Spleen (tissue), 11 donors: ENCODE measurements at regions not wholly inside any gene's neighbourhood (a gene's known extent, or its start where the extent isn't known, plus 50 kb on each side); places are given as distances from the start of the nearest gene placed in this dataset.

Experiments
- DNase-seq: peaks from one replicate; pipeline ENCODE4 v3.0.0-alpha.2; 2020
- H3K27ac ChIP-seq, 8 donors: fragments of 200-600 bp; sonication (generic) in 7 of 8; 1 replicate in 4 of 8; 2 replicates in 4 of 8; pipeline versions ENCODE4 v1.5.0 to v1.8.0; 2016 to 2021; ENCODE audit warnings: inconsistent platforms in 4 of 8, mild to moderate bottlenecking in 4 of 8, moderate library complexity in 1 of 8
- H3K27me3 ChIP-seq, 7 donors: fragments of 200-600 bp; sonication (generic) in 6 of 7; replicated peaks in 1 of 7; 1 replicate in 4 of 7; 2 replicates in 3 of 7; pipeline versions ENCODE4 v1.5.0 to v1.8.0; 2016 to 2021; ENCODE audit warnings: inconsistent platforms in 3 of 7, mild to moderate bottlenecking in 1 of 7
- H3K36me3 ChIP-seq, 6 donors: fragments of 200-600 bp; sonication (generic) in 5 of 6; 1 replicate in 4 of 6; 2 replicates in 2 of 6; pipeline versions ENCODE4 v1.5.0 to v1.8.0; 2016 to 2021; ENCODE audit warnings: inconsistent platforms in 2 of 6
- H3K4me1 ChIP-seq, 6 donors: fragments of 200-600 bp; sonication (generic) in 5 of 6; 1 replicate in 3 of 6; 2 replicates in 3 of 6; pipeline versions ENCODE4 v1.5.0 to v1.8.0; 2016 to 2021; ENCODE audit warnings: inconsistent platforms in 3 of 6
- H3K4me3 ChIP-seq, 8 donors: fragments of 200-600 bp; sonication (generic) in 7 of 8; 1 replicate in 4 of 8; 2 replicates in 4 of 8; pipeline versions ENCODE4 v1.5.0 to v1.8.0; 2016 to 2021; ENCODE audit warnings: inconsistent platforms in 4 of 8, mild to moderate bottlenecking in 4 of 8, moderate library complexity in 2 of 8
- H3K9me3 ChIP-seq, 8 donors: fragments of 200-600 bp; sonication (generic) in 7 of 8; 1 replicate in 4 of 8; 2 replicates in 4 of 8; pipeline versions ENCODE4 v1.5.0 to v1.8.0; 2016 to 2021; ENCODE audit warnings: inconsistent platforms in 4 of 8
- POLR2A ChIP-seq, 3 donors: fragments of 450-650 bp; IDR thresholded peaks; one replicate each; pipeline ENCODE4 v1.5.1; 2017; ENCODE audit warnings: antibody characterized with exemption in 3 of 3, mild to moderate bottlenecking in 1 of 3
- POLR2AphosphoS5 ChIP-seq, 3 donors: sonication (generic); formaldehyde crosslinking; IDR thresholded peaks; one replicate each; pipeline ENCODE4 v1.5.1; 2017; ENCODE audit warnings: antibody characterized with exemption in 3 of 3
- WGBS, 5 donors: extraction: QIAGEN DNeasy Blood & Tissue Kit in 3 of 5; methylation state at CpG; one replicate each; pipeline versions ENCODE4 v1.1.5 to v1.1.7; 2013 to 2018; 5-methylcytosine and 5-hydroxymethylcytosine counted together
- intact Hi-C: fragments of 100-400 bp; cut with DNase I; formaldehyde crosslinking; loops from one replicate; pipeline ENCODE4 v1.15.0; 2023; ENCODE audit warnings: low total_unique reads
- TF ChIP-seq, protein P1 (sequence below), 11 experiments: fragments of 200-600 bp in 7 of 11; fragments of 450-650 bp in 4 of 11; sonication (generic) in 4 of 11; IDR thresholded peaks in 8 of 11; conservative IDR thresholded peaks in 3 of 11; 1 replicate in 7 of 11; 2 replicates in 4 of 11; pipeline versions ENCODE4 v1.4.0 to v1.8.0; 2016 to 2021; ENCODE audit warnings: antibody characterized with exemption in 11 of 11, inconsistent platforms in 4 of 11, mild to moderate bottlenecking in 1 of 11
- donor health status: healthy with polysubstance abuse.
- donor health status: DM: no; HTN: no; CAD: no; lungs with moderate emphysema.
- donor health status: DM: no; HTN: no; CAD: no.
- donor health status: Bipolar disorder and iron deficiency.
- donor health status: healthy.
- donor health status: DM: no; HTN: no; CAD: no.
- donor health status: DM: yes; HTN: yes; CAD: no.

DNA sequence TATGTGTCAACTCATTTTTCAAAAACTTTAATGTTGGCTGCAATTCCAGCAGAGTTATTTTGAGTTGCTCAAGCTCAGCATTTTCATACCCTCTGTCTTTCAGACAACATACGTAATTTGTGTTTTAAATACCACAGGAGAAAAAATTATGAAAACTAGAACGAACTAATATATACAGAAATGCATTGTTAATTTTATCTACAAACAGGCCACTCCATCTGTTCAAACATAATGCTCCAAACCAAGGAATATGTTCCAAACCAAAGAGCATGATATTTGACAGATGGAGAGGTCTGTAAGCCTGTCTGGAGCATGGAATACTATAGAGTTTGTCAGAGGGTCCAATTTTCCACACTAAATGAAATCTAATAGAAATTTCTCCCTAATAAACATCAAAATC is 536.2 kb upstream of the FSIP2 start:
- TF ChIP-seq POLR2A (IDR thresholded peaks at IDR 0.05) (no peak), POLR2AphosphoS5 (IDR thresholded peaks at IDR 0.05) (no peak)
- TF ChIP-seq, protein P1, sequence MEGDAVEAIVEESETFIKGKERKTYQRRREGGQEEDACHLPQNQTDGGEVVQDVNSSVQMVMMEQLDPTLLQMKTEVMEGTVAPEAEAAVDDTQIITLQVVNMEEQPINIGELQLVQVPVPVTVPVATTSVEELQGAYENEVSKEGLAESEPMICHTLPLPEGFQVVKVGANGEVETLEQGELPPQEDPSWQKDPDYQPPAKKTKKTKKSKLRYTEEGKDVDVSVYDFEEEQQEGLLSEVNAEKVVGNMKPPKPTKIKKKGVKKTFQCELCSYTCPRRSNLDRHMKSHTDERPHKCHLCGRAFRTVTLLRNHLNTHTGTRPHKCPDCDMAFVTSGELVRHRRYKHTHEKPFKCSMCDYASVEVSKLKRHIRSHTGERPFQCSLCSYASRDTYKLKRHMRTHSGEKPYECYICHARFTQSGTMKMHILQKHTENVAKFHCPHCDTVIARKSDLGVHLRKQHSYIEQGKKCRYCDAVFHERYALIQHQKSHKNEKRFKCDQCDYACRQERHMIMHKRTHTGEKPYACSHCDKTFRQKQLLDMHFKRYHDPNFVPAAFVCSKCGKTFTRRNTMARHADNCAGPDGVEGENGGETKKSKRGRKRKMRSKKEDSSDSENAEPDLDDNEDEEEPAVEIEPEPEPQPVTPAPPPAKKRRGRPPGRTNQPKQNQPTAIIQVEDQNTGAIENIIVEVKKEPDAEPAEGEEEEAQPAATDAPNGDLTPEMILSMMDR (IDR thresholded peaks at IDR 0.05 in 8 of 11, conservative IDR thresholded peaks at IDR 0.05 in 3 of 11) = no peak
- DNase-seq = no peak
- Histone ChIP-seq H3K4me1 (no peaks in the 10 kb centered on the region), H3K27me3 (no peaks in the 10 kb centered on the region), H3K9me3 (no peaks in the 10 kb centered on the region), H3K4me3 (no peak overlapping the region), H3K36me3 (no peaks in the 10 kb centered on the region), H3K27ac (no peak overlapping the region)
- 67 to 85% (median 80%) methylated on average over 2 of the region's 2 CpGs for WGBS, 5 donors
- intact Hi-C loops = no loop called here

DNA sequence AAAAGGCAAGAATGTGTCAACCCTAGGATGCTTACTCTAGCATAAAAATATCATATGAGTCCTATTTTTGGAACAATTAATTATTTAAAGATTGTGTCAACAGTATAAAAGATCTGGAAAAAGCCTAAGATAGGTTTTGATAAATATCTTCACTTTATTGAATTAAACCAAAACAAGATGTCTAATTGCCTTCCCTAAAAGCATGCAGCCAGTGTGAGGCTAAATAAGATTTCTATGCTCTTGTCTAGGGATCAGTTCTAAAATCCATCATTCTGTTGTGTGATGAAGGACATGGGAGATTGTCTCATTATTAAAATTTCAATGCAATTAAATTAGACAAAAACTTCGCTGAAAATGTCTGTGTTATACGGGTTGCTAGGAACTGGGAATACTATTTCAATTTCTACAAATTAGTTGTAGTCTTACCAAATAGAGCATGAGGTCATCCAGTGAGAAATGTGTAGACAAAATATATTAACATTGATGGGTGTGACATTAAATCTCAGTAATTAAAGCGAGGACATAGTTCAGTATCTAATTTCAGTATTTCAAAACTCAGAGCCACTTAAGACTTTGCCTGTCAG is 535.6 kb upstream of the FSIP2 start:
- no peak overlapping the region for H3K27ac ChIP-seq
- peaks cover 0 to under 1% (median 0%) of the 10 kb centered on the region in 8 donors for H3K9me3 ChIP-seq
- no peaks in the 10 kb centered on the region for H3K36me3 ChIP-seq
- DNase-seq = no peak
- H3K4me3 ChIP-seq = no peak overlapping the region
- no peaks in the 10 kb centered on the region for H3K4me1 ChIP-seq
- TF ChIP-seq POLR2AphosphoS5 (IDR thresholded peaks at IDR 0.05) = no peak
- 56 to 62% (median 59%) methylated on average over 3 of the region's 3 CpGs for WGBS, 5 donors
- intact Hi-C loops = no loop called here
- no peaks in the 10 kb centered on the region for H3K27me3 ChIP-seq

DNA sequence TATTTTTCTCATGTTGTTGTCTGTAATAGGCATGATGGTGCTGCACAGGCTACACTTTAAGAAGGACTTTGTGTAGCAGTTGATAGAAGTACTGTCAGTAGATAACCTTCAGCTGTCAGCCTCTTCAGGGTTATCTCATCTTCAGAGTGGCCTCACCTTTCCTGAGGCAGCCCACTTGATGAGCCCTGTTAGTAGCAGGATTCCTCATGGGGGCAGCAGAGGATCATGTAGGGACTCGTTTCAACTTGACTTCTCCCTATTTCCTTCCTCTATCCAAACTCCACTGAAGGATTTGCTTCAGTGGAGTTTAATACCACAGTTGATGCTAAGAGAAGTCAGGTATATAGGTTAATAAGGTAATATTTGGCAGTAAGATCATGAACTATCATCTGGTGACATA is 530.3 kb upstream of the FSIP2 start:
- Histone ChIP-seq H3K9me3 (peaks cover 0 to 4% (median 0%) of the 10 kb centered on the region in 8 donors), H3K4me3 (no peak overlapping the region), H3K36me3 (no peaks in the 10 kb centered on the region), H3K27me3 (no peaks in the 10 kb centered on the region), H3K27ac (no peak overlapping the region), H3K4me1 (no peaks in the 10 kb centered on the region)
- WGBS, 5 donors = 2 to 14% (median 10%) methylated on average over 1 of the region's 1 CpG
- no peak for DNase-seq
- intact Hi-C loops = no loop called here
- TF ChIP-seq, protein P1 (IDR thresholded peaks at IDR 0.05 in 8 of 11, conservative IDR thresholded peaks at IDR 0.05 in 3 of 11) = no peak
- TF ChIP-seq POLR2AphosphoS5 (IDR thresholded peaks at IDR 0.05) = no peak
- TF ChIP-seq POLR2A (IDR thresholded peaks at IDR 0.05) = no peak

DNA sequence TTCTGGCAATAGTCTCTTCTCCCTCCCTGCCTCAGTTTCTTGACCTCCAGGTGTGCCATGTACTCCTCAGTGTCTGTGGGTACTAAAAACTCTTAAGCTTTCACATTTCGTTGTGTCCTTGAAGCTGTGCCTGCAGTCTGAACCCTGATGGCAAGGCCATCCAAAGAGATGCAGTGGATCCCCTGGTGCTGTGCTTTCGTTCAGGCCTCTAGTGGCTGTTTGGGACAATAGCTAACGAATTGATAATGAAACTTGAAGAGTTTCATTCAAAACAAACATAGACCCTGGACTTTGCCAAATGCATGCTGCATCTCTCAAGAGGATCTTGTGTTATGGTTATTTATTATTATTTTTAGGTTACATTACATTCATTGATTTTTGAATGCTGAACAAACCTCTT is 523.1 kb upstream of the FSIP2 start:
- TF ChIP-seq POLR2A (IDR thresholded peaks at IDR 0.05) = no peak
- Histone ChIP-seq H3K36me3 (no peaks in the 10 kb centered on the region), H3K27me3 (no peaks in the 10 kb centered on the region), H3K4me1 (no peaks in the 10 kb centered on the region), H3K4me3 (no peak overlapping the region), H3K27ac (no peak overlapping the region), H3K9me3 (no peaks in the 10 kb centered on the region)
- intact Hi-C loops = no loop called here
- WGBS, 5 donors = 49 to 67% (median 56%) methylated on average over 3 of the region's 3 CpGs
- no peak for DNase-seq

DNA sequence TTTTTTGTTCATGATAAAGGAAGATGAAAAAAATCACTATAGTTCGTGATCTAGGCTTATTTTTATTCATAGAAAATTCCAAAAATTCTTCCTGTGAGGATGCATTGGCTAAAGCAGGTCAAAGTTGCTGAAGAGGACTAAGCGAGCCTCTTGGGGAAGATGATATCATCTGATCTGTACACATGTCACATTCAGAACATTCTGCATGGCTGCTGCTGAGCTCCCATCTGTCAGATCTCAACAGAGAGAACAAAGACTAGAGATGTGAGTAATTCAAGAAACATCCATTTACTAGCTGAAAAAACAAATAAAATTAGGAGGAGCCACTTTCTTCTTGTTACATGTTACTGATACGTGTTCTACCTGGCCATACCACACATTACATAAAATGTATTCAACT is 518.6 kb upstream of the FSIP2 start:
- no peak overlapping the region for H3K27ac ChIP-seq
- no peaks in the 10 kb centered on the region for H3K27me3 ChIP-seq
- intact Hi-C loops = no loop called here
- H3K4me3 ChIP-seq = no peak overlapping the region
- no peaks in the 10 kb centered on the region for H3K9me3 ChIP-seq
- no peaks in the 10 kb centered on the region for H3K4me1 ChIP-seq
- WGBS, 5 donors = 68 to 83% (median 75%) methylated on average over 3 of the region's 3 CpGs
- H3K36me3 ChIP-seq = no peaks in the 10 kb centered on the region
- TF ChIP-seq POLR2A (IDR thresholded peaks at IDR 0.05) = no peak
- TF ChIP-seq, protein P1 (IDR thresholded peaks at IDR 0.05 in 8 of 11, conservative IDR thresholded peaks at IDR 0.05 in 3 of 11) = no peak
- no peak for TF ChIP-seq POLR2AphosphoS5 (IDR thresholded peaks at IDR 0.05)
- no peak for DNase-seq
